Epithelial cell of proximal tubule (primary cell): ENCODE measurements at regions not wholly inside any gene's neighbourhood (a gene's known extent, or its start where the extent isn't known, plus 50 kb on each side); places are given as distances from the start of the nearest gene placed in this dataset.

Experiments used
- DNase-seq: peaks from one replicate; pipeline ENCODE4 v3.0.0-alpha.2; 2011; ENCODE audit warnings: low read depth
- H3K4me3 ChIP-seq: 2 replicates; pipeline ENCODE4 v1.5.1; 2011; ENCODE audit warnings: low read depth, mild to moderate bottlenecking, low read length
- TF ChIP-seq, protein P1 (sequence below): conservative IDR thresholded peaks from 2 replicates; pipeline ENCODE4 v1.5.1; 2012; ENCODE audit warnings: low read depth, mild to moderate bottlenecking, low read length

DNA sequence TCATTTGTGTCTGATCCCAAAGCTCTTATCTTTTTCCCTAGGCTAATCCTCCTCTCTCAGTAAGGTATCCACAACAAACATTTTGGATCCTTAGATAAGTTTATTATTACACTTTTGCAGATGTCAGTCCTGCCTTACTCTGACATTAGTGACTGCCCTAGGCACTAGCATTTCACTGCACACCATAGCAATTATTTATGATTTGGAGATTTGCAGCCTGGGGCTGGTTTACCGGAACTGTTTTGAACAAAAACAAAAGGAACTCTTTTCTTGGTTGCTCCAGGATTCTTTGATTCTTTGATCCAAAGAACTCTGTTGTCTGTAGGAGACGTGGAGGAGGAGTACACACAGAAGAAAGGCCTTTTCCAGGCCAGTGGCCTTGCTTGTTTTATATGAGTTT, 80.4 kb downstream of the EDNRB start:
- TF ChIP-seq, protein P1, sequence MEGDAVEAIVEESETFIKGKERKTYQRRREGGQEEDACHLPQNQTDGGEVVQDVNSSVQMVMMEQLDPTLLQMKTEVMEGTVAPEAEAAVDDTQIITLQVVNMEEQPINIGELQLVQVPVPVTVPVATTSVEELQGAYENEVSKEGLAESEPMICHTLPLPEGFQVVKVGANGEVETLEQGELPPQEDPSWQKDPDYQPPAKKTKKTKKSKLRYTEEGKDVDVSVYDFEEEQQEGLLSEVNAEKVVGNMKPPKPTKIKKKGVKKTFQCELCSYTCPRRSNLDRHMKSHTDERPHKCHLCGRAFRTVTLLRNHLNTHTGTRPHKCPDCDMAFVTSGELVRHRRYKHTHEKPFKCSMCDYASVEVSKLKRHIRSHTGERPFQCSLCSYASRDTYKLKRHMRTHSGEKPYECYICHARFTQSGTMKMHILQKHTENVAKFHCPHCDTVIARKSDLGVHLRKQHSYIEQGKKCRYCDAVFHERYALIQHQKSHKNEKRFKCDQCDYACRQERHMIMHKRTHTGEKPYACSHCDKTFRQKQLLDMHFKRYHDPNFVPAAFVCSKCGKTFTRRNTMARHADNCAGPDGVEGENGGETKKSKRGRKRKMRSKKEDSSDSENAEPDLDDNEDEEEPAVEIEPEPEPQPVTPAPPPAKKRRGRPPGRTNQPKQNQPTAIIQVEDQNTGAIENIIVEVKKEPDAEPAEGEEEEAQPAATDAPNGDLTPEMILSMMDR, result no peak
- H3K4me3 ChIP-seq, result no peak overlapping the region
- no peak for DNase-seq

DNA sequence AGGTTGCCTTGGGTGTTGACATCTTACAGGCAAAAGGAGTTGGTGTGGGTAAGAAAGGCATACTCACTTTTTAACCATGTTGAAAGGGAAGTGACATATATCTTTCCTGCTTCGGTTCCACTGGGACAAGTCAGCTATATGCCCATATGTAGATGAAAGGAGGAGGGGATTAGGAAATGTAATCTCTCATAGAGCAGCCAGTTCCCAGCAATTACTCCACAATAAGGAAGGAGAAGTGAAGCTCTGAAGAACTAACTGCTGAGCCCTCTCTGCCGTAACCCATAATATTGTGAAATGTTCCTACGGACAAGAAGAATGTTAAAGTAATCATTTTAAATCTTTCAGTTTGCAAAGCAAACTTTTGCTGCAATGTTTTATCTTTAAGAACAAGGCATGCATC, 82.2 kb downstream of the EDNRB start:
- DNase-seq, result no peak
- TF ChIP-seq, protein P1, result no peak
- H3K4me3 ChIP-seq, result no peak overlapping the region

DNA sequence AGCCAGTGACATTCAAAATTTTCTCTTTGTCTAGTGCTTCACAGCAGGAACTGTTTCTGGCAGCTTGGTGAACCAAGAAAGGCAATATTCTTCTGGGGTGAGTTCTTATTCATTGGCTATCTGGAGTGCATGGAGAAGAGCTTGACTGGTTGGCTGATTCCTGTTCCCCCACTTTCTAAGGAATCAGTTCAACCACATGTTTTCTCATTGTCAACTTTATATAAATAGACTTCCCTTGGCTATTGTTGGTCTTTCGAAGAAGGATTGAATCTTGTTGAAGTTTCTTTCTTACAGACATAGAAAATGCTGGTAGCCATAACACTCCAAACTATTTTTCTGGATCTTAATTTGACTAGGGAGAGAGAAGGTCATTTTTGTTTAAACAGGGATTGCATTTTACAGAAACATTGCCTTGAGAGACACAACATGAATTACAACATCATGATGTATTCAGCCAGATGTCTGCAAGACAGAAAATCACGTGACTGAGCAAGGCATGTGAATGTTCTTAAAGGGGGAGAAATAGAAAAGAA, 85.2 kb downstream of the EDNRB start:
- TF ChIP-seq, protein P1, result no peak
- DNase-seq, result no peak
- no peak overlapping the region for H3K4me3 ChIP-seq

DNA sequence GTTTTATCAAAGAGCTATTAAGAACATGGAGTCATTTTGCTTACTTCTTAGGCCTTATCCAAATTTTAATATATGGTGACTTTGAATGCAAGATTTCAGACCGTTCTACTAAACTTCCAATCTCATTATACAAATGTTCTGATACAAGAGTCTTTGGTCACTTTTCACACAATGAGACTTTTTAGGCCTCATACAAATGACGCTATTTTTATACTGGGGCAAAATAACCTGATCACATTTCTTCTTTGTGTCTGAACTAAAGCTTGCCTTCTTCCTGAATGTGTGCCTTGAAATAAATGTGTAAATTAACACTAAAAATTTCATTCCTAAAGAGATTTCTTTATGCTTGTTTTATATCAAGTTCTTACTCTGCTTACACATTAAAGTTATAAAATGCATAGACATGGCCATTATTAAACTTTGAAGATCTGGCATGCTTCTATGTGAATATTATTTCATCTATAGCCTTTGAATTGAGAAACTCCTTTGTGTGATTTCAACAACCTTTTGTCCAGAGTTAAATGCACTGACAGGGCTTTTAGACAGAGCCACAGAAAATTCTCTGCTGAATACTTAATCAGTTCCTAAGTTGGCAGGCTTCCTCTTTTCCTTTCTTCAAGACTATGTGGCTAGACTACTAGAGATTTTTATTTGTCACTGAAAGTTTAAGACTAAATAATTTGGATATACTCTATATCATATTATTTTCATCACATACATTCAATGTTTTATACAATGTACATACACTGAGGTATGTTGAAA, 86.1 kb downstream of the EDNRB start:
- TF ChIP-seq, protein P1, result no peak
- no peak overlapping the region for H3K4me3 ChIP-seq
- no peak for DNase-seq

DNA sequence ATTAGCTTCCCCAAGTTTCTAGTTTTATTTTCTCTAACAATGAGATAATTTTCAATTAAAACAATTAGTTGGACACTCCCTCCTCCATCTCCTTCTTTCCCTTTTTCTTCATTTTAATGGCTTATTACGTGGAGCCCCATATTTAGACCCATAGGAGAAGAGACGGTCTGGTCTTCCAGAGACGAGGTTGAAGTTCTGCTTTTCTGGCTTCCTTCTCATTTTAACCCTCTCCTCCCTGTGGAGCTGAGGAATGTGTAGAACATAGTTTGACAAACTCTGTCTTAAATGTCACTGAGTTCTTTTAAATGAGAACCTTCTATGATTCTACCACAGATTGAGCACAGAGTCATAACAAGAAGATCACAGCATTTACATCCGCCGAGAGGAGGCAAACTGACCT, 86.8 kb downstream of the EDNRB start:
- H3K4me3 ChIP-seq, result no peak overlapping the region
- DNase-seq, result no peak
- TF ChIP-seq, protein P1, result no peak

DNA sequence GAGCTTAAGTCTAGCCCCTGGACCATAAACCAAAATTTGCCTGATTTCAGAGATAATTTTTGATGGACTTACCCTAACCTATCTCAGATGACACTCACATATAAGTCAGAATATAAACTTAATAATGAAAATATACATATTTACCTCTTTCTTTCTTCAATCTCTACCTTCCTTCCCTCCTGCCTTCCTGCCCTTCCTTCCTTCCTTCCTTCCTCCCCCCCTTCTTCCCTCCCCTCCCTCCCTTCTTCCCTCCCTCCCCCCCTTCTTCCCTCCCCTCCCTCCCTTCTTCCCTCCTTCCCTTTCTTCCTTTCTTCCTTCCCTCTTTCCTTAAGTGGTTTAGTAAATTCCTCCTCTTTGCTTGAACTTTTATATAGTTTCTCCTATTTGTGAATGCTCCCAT, 88.7 kb downstream of the EDNRB start:
- DNase-seq, result no peak
- H3K4me3 ChIP-seq, result no peak overlapping the region
- TF ChIP-seq, protein P1, result no peak

DNA sequence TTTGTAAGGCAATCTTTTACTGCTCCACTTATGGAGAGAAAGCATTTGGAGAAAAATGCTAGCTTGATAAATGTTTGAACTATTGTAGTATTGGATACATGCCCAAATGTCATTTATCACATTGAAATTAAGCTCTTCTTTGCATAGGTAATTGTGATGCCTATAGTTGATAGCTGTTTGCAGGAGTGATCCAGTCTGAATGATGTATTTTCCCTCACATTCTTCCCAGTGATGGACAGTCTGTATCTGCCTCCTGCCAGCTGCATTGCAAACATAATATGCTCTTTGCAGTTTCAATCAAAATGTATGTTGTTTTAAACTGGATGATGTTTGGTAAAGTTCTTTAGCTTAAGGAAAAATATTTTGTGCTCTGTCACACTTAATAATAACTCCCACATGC, 89.8 kb downstream of the EDNRB start:
- no peak overlapping the region for H3K4me3 ChIP-seq
- DNase-seq, result no peak
- TF ChIP-seq, protein P1, result no peak
